HEK293T (cell line): ENCODE measurements at regions not wholly inside any gene's neighbourhood (a gene's known extent, or its start where the extent isn't known, plus 50 kb on each side); places are given as distances from the start of the nearest gene placed in this dataset.

ENCODE experiments used
- CTCF ChIA-PET: fragments of 350-600 bp; formaldehyde crosslinking; extraction: SDS; loops from one replicate; lab custom pipeline; 2021; ENCODE audit warnings: antibody characterized with exemption, inconsistent platforms; lab: Yijun Ruan, JAX
- POLR2A ChIA-PET: fragments of 350-600 bp; formaldehyde crosslinking; extraction: SDS; loops from one replicate; lab custom pipeline; 2020; ENCODE audit warnings: antibody characterized with exemption, inconsistent platforms; lab: Yijun Ruan, JAX
- DNase-seq: peaks from one replicate; pipeline ENCODE4 v3.0.0; 2012; ENCODE audit warnings: mixed read lengths; ENCODE audit errors: extremely low spot score
- ARNT ChIP-seq: fragments of 450-650 bp; IDR thresholded peaks from 2 replicates; pipeline ENCODE4 v1.6.1; 2017; ENCODE audit warnings: mild to moderate bottlenecking
- BHLHE40 ChIP-seq: fragments of 450-650 bp; IDR thresholded peaks from 2 replicates; pipeline ENCODE4 v1.6.1; 2016; ENCODE audit warnings: mild to moderate bottlenecking, moderate library complexity, borderline replicate concordance
- CTBP1 ChIP-seq: fragments of 450-650 bp; IDR thresholded peaks from 2 replicates; pipeline ENCODE4 v1.6.1; 2016; ENCODE audit warnings: borderline replicate concordance
- ELF4 ChIP-seq: fragments of 450-650 bp; IDR thresholded peaks from 2 replicates; pipeline ENCODE4 v1.6.1; 2017; ENCODE audit warnings: antibody characterized with exemption
- FOXA1 ChIP-seq: fragments of 450-650 bp; IDR thresholded peaks from 2 replicates; pipeline ENCODE4 v1.6.1; 2016; ENCODE audit warnings: mild to moderate bottlenecking
- FOXK2 ChIP-seq: fragments of 450-650 bp; IDR thresholded peaks from 2 replicates; pipeline ENCODE4 v1.6.1; 2016; ENCODE audit warnings: mild to moderate bottlenecking
- FOXM1 ChIP-seq: fragments of 450-650 bp; IDR thresholded peaks from 2 replicates; pipeline ENCODE4 v1.6.1; 2017; ENCODE audit warnings: mild to moderate bottlenecking, borderline replicate concordance
- HDGF ChIP-seq: fragments of 450-650 bp; IDR thresholded peaks from 2 replicates; pipeline ENCODE4 v1.6.1; 2017; ENCODE audit warnings: antibody characterized with exemption, borderline replicate concordance
- L3MBTL2 ChIP-seq: fragments of 450-650 bp; conservative IDR thresholded peaks from 2 replicates; pipeline ENCODE4 v1.6.1; 2016; ENCODE audit warnings: mild to moderate bottlenecking
- LEF1 ChIP-seq: fragments of 450-650 bp; IDR thresholded peaks from 2 replicates; pipeline ENCODE4 v1.6.1; 2017; ENCODE audit warnings: mild to moderate bottlenecking, borderline replicate concordance
- NFRKB ChIP-seq: fragments of 450-650 bp; IDR thresholded peaks from 2 replicates; pipeline ENCODE4 v1.6.1; 2016; ENCODE audit warnings: mild to moderate bottlenecking, moderate library complexity
- PKNOX1 ChIP-seq: fragments of 450-650 bp; IDR thresholded peaks from 2 replicates; pipeline ENCODE4 v1.6.1; 2016
- SP1 ChIP-seq: fragments of 450-650 bp; IDR thresholded peaks from 2 replicates; pipeline ENCODE4 v1.6.1; 2017
- SUZ12 ChIP-seq: fragments of 450-650 bp; IDR thresholded peaks from 2 replicates; pipeline ENCODE4 v1.6.1; 2016; ENCODE audit warnings: mild to moderate bottlenecking
- TARDBP ChIP-seq: fragments of 450-650 bp; IDR thresholded peaks from 2 replicates; pipeline ENCODE4 v1.6.1; 2016
- ZNF384 ChIP-seq: fragments of 450-650 bp; IDR thresholded peaks from 2 replicates; pipeline ENCODE4 v1.6.1; 2016

GRCh38 chr4:148574502-148574901, 132.3 kb upstream of the NR3C2 start:
- POLR2A ChIA-PET = no interaction called here
- DNase-seq = no peak
- TF ChIP-seq CTBP1 = no peak
- no peak for TF ChIP-seq ZNF384
- TF ChIP-seq SUZ12 = no peak
- no peak for TF ChIP-seq L3MBTL2
- no peak for TF ChIP-seq FOXK2
- TF ChIP-seq NFRKB = no peak
- TF ChIP-seq HDGF = no peak
- TF ChIP-seq ARNT = no peak
- TF ChIP-seq FOXA1 = no peak
- CTCF ChIA-PET = no interaction called here

- ChIA-PET CTCF (no interaction called here), POLR2A (no interaction called here)
- TF ChIP-seq LEF1 (no peak), FOXK2 (no peak), CTBP1 (no peak), L3MBTL2 (no peak), NFRKB (no peak), ARNT (no peak), ZNF384 (no peak), FOXM1 (no peak), SP1 (no peak)
These were observed 131.9 kb upstream of the NR3C2 start for GRCh38 chr4:148574066-148574465.

GRCh38 chr4:148573296-148573695, 131.1 kb upstream of the NR3C2 start:
- POLR2A ChIA-PET = no interaction called here
- CTCF ChIA-PET = no interaction called here
- TF ChIP-seq ARNT (no peak), L3MBTL2 (no peak), FOXM1 (no peak), ZNF384 (no peak), HDGF (no peak), ELF4 (no peak), SP1 (no peak), SUZ12 (no peak), LEF1 (no peak), NFRKB (no peak), CTBP1 (no peak), FOXK2 (no peak), TARDBP (no peak), BHLHE40 (no peak), FOXA1 (no peak), PKNOX1 (no peak)
- no peak for DNase-seq

More at GRCh38 chr4:148574066-148574465, 131.9 kb upstream of the NR3C2 start:
- no peak for DNase-seq

GRCh38 chr4:148565801-148566200, 123.6 kb upstream of the NR3C2 start:
- TF ChIP-seq ZNF384 (no peak), L3MBTL2 (no peak)
- DNase-seq = no peak
- CTCF ChIA-PET = interaction anchor here (0.6 kb wide), 1 partner anchor 126 kb away, joined by 4 read pairs; no protein-coding TSS in a partner anchor
- POLR2A ChIA-PET = no interaction called here

- DNase-seq = no peak
- ChIA-PET CTCF (no interaction called here), POLR2A (no interaction called here)
- no peak for TF ChIP-seq BHLHE40
- no peak for TF ChIP-seq NFRKB
- no peak for TF ChIP-seq SP1
- TF ChIP-seq PKNOX1 = no peak
- TF ChIP-seq FOXM1 = no peak
- no peak for TF ChIP-seq LEF1
These were observed 121.5 kb upstream of the NR3C2 start for GRCh38 chr4:148563684-148564083.

GRCh38 chr4:148561467-148561866, 119.3 kb upstream of the NR3C2 start:
- TF ChIP-seq HDGF (no peak), FOXK2 (no peak), BHLHE40 (no peak)
- DNase-seq = no peak
- ChIA-PET POLR2A (no interaction called here), CTCF (no interaction called here)

GRCh38 chr4:148557793-148558192, 115.6 kb upstream of the NR3C2 start:
- TF ChIP-seq L3MBTL2 (no peak), FOXA1 (no peak), LEF1 (no peak), HDGF (no peak), ARNT (no peak), SP1 (no peak), FOXM1 (no peak), CTBP1 (no peak), ELF4 (no peak), FOXK2 (no peak), PKNOX1 (no peak), NFRKB (no peak), SUZ12 (no peak), BHLHE40 (no peak), TARDBP (no peak)
- ChIA-PET POLR2A (no interaction called here), CTCF (no interaction called here)
- no peak for DNase-seq
